ENCODE measurements at regions not wholly inside any gene's neighbourhood (a gene's known extent, or its start where the extent isn't known, plus 50 kb on each side); places are given as distances from the start of the nearest gene placed in this dataset.

DNA sequence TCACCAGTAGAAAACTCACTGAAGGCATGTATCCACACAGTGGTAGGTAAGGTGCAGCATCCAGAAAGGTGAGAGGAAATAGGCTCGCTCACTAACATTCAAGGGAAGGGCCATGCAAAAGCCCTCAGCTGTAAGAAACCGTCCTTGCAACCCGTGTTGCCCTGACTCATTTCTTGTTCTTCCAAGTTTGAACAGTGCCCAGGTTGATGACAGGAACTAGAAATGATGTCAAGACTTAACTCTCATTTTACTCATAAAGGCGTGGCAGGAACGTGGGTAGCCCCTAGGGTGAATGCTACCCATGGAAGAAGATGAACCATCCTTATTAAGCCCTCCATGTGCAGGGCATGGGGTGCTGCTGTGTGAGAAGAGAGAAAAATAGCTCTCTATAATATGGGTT, 187.6 kb downstream of the CD83 start:
- Histone ChIP-seq H3K4me1 (ENCODE audit: control insufficient read depth, insufficient read depth, low read length) (no peaks in the 10 kb centered on the region), H3K27ac (ENCODE audit: low read length) (no peak overlapping the region), H3K9me3 (ENCODE audit: control insufficient read depth, insufficient read depth, low read length) (no peaks in the 10 kb centered on the region), H3K27me3 (ENCODE audit: control insufficient read depth, insufficient read depth, low read length) (no peaks in the 10 kb centered on the region), H3K4me3 (ENCODE audit: low read length) (no peak overlapping the region), H3K36me3 (ENCODE audit: control insufficient read depth, insufficient read depth, low read length) (no peaks in the 10 kb centered on the region)
- TF ChIP-seq, protein P1, sequence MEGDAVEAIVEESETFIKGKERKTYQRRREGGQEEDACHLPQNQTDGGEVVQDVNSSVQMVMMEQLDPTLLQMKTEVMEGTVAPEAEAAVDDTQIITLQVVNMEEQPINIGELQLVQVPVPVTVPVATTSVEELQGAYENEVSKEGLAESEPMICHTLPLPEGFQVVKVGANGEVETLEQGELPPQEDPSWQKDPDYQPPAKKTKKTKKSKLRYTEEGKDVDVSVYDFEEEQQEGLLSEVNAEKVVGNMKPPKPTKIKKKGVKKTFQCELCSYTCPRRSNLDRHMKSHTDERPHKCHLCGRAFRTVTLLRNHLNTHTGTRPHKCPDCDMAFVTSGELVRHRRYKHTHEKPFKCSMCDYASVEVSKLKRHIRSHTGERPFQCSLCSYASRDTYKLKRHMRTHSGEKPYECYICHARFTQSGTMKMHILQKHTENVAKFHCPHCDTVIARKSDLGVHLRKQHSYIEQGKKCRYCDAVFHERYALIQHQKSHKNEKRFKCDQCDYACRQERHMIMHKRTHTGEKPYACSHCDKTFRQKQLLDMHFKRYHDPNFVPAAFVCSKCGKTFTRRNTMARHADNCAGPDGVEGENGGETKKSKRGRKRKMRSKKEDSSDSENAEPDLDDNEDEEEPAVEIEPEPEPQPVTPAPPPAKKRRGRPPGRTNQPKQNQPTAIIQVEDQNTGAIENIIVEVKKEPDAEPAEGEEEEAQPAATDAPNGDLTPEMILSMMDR (IDR thresholded peaks at IDR 0.05): no peak
- WGBS (ENCODE audit: insufficient coverage): 86% methylated on average over 3 of the region's 5 CpGs
- no peak for ATAC-seq
- Mint-ChIP-seq H3K27ac (no peak overlapping the region), H3K27me3 (ENCODE audit: low read depth in 2 of 2) (peaks cover 11 to 17% of the 10 kb centered on the region in 2 donors), H3K36me3 (no peaks in the 10 kb centered on the region), H3K4me3 (no peak overlapping the region), H3K9me3 (no peaks in the 10 kb centered on the region), H3K4me1 (no peaks in the 10 kb centered on the region)
- intact Hi-C loops (cut with micrococcal nuclease): no loop called here
- no peak for DNase-seq

- Histone ChIP-seq H3K4me1 (ENCODE audit: control insufficient read depth, insufficient read depth, low read length) (no peaks in the 10 kb centered on the region), H3K27ac (ENCODE audit: low read length) (no peak overlapping the region), H3K9me3 (ENCODE audit: control insufficient read depth, insufficient read depth, low read length) (no peaks in the 10 kb centered on the region), H3K27me3 (ENCODE audit: control insufficient read depth, insufficient read depth, low read length) (no peaks in the 10 kb centered on the region), H3K4me3 (ENCODE audit: low read length) (no peak overlapping the region), H3K36me3 (ENCODE audit: control insufficient read depth, insufficient read depth, low read length) (no peaks in the 10 kb centered on the region)
- intact Hi-C loops (cut with micrococcal nuclease): no loop called here
- no peak overlapping the region for H3K4me3 Mint-ChIP-seq
- no peaks in the 10 kb centered on the region for H3K9me3 Mint-ChIP-seq
- DNase-seq (no peak), ATAC-seq (no peak)
- no peaks in the 10 kb centered on the region for H3K36me3 Mint-ChIP-seq
- no peak overlapping the region for H3K27ac Mint-ChIP-seq
- WGBS (ENCODE audit: insufficient coverage): 85% methylated on average over 2 of the region's 2 CpGs
- TF ChIP-seq, protein P1 (IDR thresholded peaks at IDR 0.05): no peak
- H3K27me3 Mint-ChIP-seq (ENCODE audit: low read depth in 2 of 2): peaks cover 7 to 12% of the 10 kb centered on the region in 2 donors
- no peaks in the 10 kb centered on the region for H3K4me1 Mint-ChIP-seq
Observed at GRCh38 chr6:14305624-14306023, 188.1 kb downstream of the CD83 start.

- peaks cover 7 to 13% of the 10 kb centered on the region in 2 donors for H3K27me3 Mint-ChIP-seq (ENCODE audit: low read depth in 2 of 2)
- H3K4me3 ChIP-seq (ENCODE audit: low read length): no peak overlapping the region
- H3K36me3 Mint-ChIP-seq: no peaks in the 10 kb centered on the region
- DNase-seq: no peak
- no peaks in the 10 kb centered on the region for H3K9me3 ChIP-seq (ENCODE audit: control insufficient read depth, insufficient read depth, low read length)
- intact Hi-C loops (cut with micrococcal nuclease): no loop called here
- no peak overlapping the region for H3K27ac ChIP-seq (ENCODE audit: low read length)
- no peaks in the 10 kb centered on the region for H3K4me1 Mint-ChIP-seq
- no peak for ATAC-seq
- H3K4me1 ChIP-seq (ENCODE audit: control insufficient read depth, insufficient read depth, low read length): no peaks in the 10 kb centered on the region
- no peaks in the 10 kb centered on the region for H3K9me3 Mint-ChIP-seq
- no peak overlapping the region for H3K27ac Mint-ChIP-seq
- no peaks in the 10 kb centered on the region for H3K36me3 ChIP-seq (ENCODE audit: control insufficient read depth, insufficient read depth, low read length)
- 80% methylated on average over 9 of the region's 11 CpGs for WGBS (ENCODE audit: insufficient coverage)
- TF ChIP-seq, protein P1 (IDR thresholded peaks at IDR 0.05): no peak
- no peaks in the 10 kb centered on the region for H3K27me3 ChIP-seq (ENCODE audit: control insufficient read depth, insufficient read depth, low read length)
- no peak overlapping the region for H3K4me3 Mint-ChIP-seq
Observed at GRCh38 chr6:14306151-14306906, 188.8 kb downstream of the CD83 start.

- no peak for ATAC-seq
- no peak overlapping the region for H3K27ac ChIP-seq (ENCODE audit: low read length)
- WGBS (ENCODE audit: insufficient coverage): 81% methylated on average over 2 of the region's 4 CpGs
- H3K27me3 ChIP-seq (ENCODE audit: control insufficient read depth, insufficient read depth, low read length): no peaks in the 10 kb centered on the region
- no peaks in the 10 kb centered on the region for H3K9me3 ChIP-seq (ENCODE audit: control insufficient read depth, insufficient read depth, low read length)
- intact Hi-C loops (cut with micrococcal nuclease): no loop called here
- Mint-ChIP-seq H3K4me1 (no peaks in the 10 kb centered on the region), H3K27ac (no peak overlapping the region), H3K9me3 (no peaks in the 10 kb centered on the region), H3K27me3 (ENCODE audit: low read depth in 2 of 2) (peaks cover 0 to 10% of the 10 kb centered on the region in 2 donors), H3K36me3 (no peaks in the 10 kb centered on the region), H3K4me3 (no peak overlapping the region)
- no peak for DNase-seq
- H3K36me3 ChIP-seq (ENCODE audit: control insufficient read depth, insufficient read depth, low read length): no peaks in the 10 kb centered on the region
- TF ChIP-seq, protein P1 (IDR thresholded peaks at IDR 0.05): no peak
- H3K4me1 ChIP-seq (ENCODE audit: control insufficient read depth, insufficient read depth, low read length): no peaks in the 10 kb centered on the region
- H3K4me3 ChIP-seq (ENCODE audit: low read length): no peak overlapping the region
Observed at GRCh38 chr6:14309516-14309915, 191.9 kb downstream of the CD83 start.
